ENCODE measurements at regions not wholly inside any gene's neighbourhood (a gene's known extent, or its start where the extent isn't known, plus 50 kb on each side); places are given as distances from the start of the nearest gene placed in this dataset.

DNA sequence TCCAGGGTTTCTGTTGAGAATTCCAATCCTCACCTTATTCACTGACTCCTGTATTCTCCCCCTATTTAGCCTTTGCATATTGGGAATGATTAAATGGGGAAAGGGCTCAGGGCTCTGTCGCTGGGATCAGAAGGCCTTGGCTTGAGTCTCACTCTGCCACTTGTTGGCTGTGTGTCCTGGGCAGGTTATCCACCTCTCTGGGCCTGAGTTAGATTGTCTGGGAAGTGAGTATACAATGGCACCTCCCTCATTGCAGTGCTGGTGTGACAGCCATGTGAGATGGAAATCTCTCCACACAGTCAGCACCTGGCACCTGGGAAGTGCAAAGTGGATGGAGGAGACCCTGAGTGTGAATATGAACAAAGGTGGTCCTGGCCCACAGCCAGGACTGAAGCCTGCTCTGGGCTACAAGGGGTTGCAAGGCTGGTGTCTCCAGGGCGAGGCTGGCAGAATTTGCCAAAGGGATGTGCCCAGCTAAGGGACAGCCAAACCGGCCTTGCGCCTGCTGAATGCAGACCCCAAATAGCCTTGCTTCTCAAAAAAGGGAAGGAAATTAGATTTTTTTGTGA, 200.0 kb upstream of the PMEPA1 start:
- Histone ChIP-seq H3K36me3 (no peaks in the 10 kb centered on the region), H3K27me3 (no peaks in the 10 kb centered on the region), H3K27ac (no peak overlapping the region), H3K9me3 (no peaks in the 10 kb centered on the region), H3K4me3 (no peak overlapping the region), H3K4me1 (no peaks in the 10 kb centered on the region)
- DNase-seq (ENCODE audit: low spot score) = no peak
- TF ChIP-seq, protein P1, sequence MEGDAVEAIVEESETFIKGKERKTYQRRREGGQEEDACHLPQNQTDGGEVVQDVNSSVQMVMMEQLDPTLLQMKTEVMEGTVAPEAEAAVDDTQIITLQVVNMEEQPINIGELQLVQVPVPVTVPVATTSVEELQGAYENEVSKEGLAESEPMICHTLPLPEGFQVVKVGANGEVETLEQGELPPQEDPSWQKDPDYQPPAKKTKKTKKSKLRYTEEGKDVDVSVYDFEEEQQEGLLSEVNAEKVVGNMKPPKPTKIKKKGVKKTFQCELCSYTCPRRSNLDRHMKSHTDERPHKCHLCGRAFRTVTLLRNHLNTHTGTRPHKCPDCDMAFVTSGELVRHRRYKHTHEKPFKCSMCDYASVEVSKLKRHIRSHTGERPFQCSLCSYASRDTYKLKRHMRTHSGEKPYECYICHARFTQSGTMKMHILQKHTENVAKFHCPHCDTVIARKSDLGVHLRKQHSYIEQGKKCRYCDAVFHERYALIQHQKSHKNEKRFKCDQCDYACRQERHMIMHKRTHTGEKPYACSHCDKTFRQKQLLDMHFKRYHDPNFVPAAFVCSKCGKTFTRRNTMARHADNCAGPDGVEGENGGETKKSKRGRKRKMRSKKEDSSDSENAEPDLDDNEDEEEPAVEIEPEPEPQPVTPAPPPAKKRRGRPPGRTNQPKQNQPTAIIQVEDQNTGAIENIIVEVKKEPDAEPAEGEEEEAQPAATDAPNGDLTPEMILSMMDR (IDR thresholded peaks at IDR 0.05) = no peak

DNA sequence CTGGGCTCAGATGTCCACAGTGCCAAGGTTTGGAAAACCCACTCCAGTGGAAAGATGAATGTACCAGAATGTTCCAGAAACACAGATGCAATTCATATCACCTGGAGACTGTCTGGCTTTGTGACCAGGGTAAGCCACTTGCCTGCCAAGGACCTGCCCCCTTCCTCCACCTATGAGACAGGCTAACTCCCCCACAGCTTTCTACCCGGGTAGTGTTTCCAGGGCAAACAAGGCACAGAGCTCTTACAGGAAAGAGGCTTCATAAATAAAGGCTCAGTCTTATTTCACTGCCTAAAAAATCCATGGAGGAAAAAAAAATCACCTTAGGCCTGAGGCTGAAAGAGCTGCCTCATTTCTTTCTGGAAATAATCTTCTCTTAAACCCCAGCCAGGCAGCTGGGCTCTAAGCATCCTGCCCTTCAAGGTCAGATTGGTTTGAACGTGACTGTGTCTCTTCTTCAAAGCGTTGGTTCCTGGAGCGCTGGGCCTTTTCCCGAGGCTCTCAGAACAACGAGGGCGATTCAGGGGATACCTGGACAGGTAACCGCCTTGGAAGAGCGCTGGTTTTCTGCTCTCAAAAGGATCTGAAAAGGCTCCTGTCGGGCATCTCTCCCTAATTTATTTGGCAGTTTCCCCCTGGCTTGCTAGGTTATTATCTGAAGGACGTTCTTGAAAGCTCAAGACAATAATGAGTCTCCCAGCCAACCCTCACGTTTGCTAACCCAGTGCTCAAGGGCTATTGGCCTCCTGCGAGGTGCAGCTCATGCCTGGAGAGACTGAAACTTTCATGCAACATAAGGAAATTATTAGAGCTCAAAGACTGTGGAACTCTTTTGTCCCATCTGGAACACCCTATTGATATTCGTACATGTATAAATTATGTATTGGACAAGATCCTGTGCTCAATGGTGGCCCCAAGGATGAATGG, 199.2 kb upstream of the PMEPA1 start:
- H3K27ac ChIP-seq = no peak overlapping the region
- H3K36me3 ChIP-seq = no peaks in the 10 kb centered on the region
- H3K4me1 ChIP-seq = no peaks in the 10 kb centered on the region
- H3K4me3 ChIP-seq = no peak overlapping the region
- no peaks in the 10 kb centered on the region for H3K9me3 ChIP-seq
- TF ChIP-seq, protein P1 (IDR thresholded peaks at IDR 0.05) = no peak
- no peaks in the 10 kb centered on the region for H3K27me3 ChIP-seq
- DNase-seq (ENCODE audit: low spot score) = no peak

DNA sequence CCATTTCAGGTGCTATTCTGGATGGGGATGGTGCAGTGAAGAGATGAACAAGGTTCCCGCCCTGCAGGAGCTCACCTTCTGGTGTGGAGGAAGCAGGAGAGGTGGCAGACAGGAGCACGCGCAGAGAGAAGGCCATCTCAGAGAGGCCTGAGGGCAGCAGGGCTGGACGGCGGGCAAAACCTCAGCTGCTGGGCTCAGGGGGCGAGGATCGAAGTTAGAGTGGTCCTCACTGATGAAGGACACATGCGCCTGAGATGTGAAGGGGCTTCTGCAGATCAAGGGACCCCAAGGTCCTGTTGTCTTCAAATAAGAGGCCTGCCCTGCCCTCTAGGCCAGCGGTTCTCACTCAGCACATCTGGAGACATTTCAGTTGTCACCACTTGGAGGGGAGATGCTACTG, 198.4 kb upstream of the PMEPA1 start:
- H3K27ac ChIP-seq = no peak overlapping the region
- TF ChIP-seq, protein P1 (IDR thresholded peaks at IDR 0.05) = no peak
- no peak overlapping the region for H3K4me3 ChIP-seq
- no peaks in the 10 kb centered on the region for H3K9me3 ChIP-seq
- H3K27me3 ChIP-seq = no peaks in the 10 kb centered on the region
- H3K36me3 ChIP-seq = no peaks in the 10 kb centered on the region
- no peak for DNase-seq (ENCODE audit: low spot score)
- H3K4me1 ChIP-seq = no peaks in the 10 kb centered on the region

DNA sequence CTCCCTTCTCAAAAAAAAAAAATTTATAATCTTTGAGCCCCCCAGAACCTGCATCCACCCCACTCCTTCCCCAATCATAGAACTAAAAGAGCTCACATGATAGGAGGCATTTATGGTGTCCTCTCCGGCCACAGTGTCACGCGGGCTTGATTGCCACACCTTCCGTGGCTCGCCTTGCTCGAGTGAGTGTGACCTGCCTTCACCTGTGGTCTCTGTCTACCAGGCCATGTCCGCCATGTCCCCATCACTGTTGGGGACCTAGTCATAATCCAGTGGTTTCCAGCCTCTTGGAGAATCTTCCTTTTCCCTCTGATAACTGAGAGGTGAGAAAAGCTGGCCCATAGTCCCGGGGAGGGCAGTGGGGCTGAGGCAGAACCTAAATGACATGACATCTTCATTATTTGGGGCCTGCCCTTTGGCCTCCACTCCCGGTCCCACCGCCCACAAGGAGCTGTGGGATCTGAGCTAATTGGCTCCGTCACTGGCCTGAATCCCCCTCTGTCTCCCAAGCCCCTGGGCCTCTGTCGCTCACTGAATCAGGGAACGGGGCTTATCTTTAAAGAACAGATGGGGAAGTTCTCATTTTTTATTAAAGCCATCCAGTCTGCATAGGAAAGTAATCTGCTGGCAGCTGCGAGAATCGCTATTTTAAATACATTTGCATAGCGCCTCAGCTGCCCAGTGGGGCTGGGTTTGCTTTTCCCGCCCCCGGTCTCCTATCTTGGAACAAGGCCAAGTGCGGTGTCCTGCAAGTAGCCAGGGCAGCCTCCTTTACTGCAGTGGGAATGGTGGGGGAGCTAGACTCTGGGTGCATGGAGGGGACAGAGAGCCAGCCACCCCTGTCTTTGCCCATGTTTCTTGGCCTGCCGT, 197.6 kb upstream of the PMEPA1 start:
- TF ChIP-seq, protein P1 (IDR thresholded peaks at IDR 0.05) = no peak
- no peaks in the 10 kb centered on the region for H3K9me3 ChIP-seq
- DNase-seq (ENCODE audit: low spot score) = no peak
- H3K4me3 ChIP-seq = no peak overlapping the region
- no peaks in the 10 kb centered on the region for H3K4me1 ChIP-seq
- H3K27ac ChIP-seq = no peak overlapping the region
- H3K36me3 ChIP-seq = no peaks in the 10 kb centered on the region
- H3K27me3 ChIP-seq = no peaks in the 10 kb centered on the region

DNA sequence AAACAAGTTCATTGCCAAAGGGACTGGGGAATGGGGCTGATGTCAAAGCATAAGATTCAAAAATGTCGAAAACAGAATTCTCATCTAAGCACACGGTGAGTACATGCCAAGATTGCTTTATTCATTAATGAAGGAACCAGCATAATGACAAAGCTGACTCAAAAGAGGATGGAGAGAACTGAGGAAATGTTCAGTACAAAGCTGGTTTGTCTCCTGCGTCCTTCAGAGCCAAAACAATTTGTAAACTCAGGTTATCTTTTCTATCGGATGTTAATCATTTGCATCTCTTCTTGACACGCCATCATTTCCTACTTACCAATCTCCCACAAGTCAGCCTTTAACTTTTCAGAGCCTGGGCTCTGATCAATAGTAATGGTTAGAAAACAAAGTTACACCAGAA, 195.6 kb upstream of the PMEPA1 start:
- no peaks in the 10 kb centered on the region for H3K9me3 ChIP-seq
- H3K36me3 ChIP-seq = no peaks in the 10 kb centered on the region
- H3K27me3 ChIP-seq = no peaks in the 10 kb centered on the region
- H3K27ac ChIP-seq = no peak overlapping the region
- no peaks in the 10 kb centered on the region for H3K4me1 ChIP-seq
- H3K4me3 ChIP-seq = no peak overlapping the region
- TF ChIP-seq, protein P1 (IDR thresholded peaks at IDR 0.05) = no peak
- no peak for DNase-seq (ENCODE audit: low spot score)
